ENCODE measurements at regions not wholly inside any gene's neighbourhood (a gene's known extent, or its start where the extent isn't known, plus 50 kb on each side); places are given as distances from the start of the nearest gene placed in this dataset.
"Not testable (repeated sequence)": the region's sequence is repeated elsewhere in the genome, so short reads cannot be mapped to it uniquely, and the experiment has no call there.

GRCh38 chr10:38209332-38209731, 115.2 kb downstream of the ZNF37A start:
- Histone ChIP-seq H3K36me3 (ENCODE audit: control insufficient read depth, insufficient read depth, low read length) (no peaks in the 10 kb centered on the region), H3K4me3 (ENCODE audit: low read depth, low read length) (no peak overlapping the region), H3K27me3 (ENCODE audit: control insufficient read depth, insufficient read depth, low read length) (no peaks in the 10 kb centered on the region)
- POLR2A ChIA-PET = no interaction called here
- CTCF ChIA-PET = interaction anchor here (0.6 kb wide), 1 partner anchor 141 kb away, joined by 3 read pairs; no protein-coding TSS in a partner anchor
- TF ChIP-seq CTCF (IDR thresholded peaks at IDR 0.05; ENCODE audit: insufficient read depth, low read depth, low read length) = no peak
- DNase-seq (ENCODE audit: low read depth) = no peak

- H3K36me3 ChIP-seq (ENCODE audit: control insufficient read depth, insufficient read depth, low read length); DNase-seq (ENCODE audit: low read depth); POLR2A ChIA-PET; H3K27me3 ChIP-seq (ENCODE audit: control insufficient read depth, insufficient read depth, low read length); H3K4me3 ChIP-seq (ENCODE audit: low read depth, low read length): not testable (repeated sequence)
- CTCF ChIA-PET = interaction anchor here (0.6 kb wide), 1 partner anchor 142 kb away, joined by 3 read pairs; no protein-coding TSS in a partner anchor
Measured at GRCh38 chr10:38209748-38210147, 115.6 kb downstream of the ZNF37A start.

- H3K4me3 ChIP-seq (ENCODE audit: low read depth, low read length) = no peak overlapping the region
Measured at GRCh38 chr10:38212460-38212859, 118.3 kb downstream of the ZNF37A start.

GRCh38 chr10:38226385-38226784, 132.2 kb downstream of the ZNF37A start:
- no peaks in the 10 kb centered on the region for H3K27me3 ChIP-seq (ENCODE audit: control insufficient read depth, insufficient read depth, low read length)
- POLR2A ChIA-PET = no interaction called here

More at GRCh38 chr10:38212460-38212859, 118.3 kb downstream of the ZNF37A start:
- Histone ChIP-seq H3K36me3 (ENCODE audit: control insufficient read depth, insufficient read depth, low read length) (no peaks in the 10 kb centered on the region), H3K27me3 (ENCODE audit: control insufficient read depth, insufficient read depth, low read length) (no peaks in the 10 kb centered on the region)
- POLR2A ChIA-PET = no interaction called here
- TF ChIP-seq CTCF (IDR thresholded peaks at IDR 0.05; ENCODE audit: insufficient read depth, low read depth, low read length) = no peak
- DNase-seq (ENCODE audit: low read depth) = no peak
- CTCF ChIA-PET = no interaction called here

GRCh38 chr10:38228394-38228793, 134.3 kb downstream of the ZNF37A start:
- CTCF ChIA-PET = interaction anchor here (0.9 kb wide), 1 partner anchor 15 kb away, joined by 6 read pairs; no protein-coding TSS in a partner anchor
- TF ChIP-seq CTCF (IDR thresholded peaks at IDR 0.05; ENCODE audit: insufficient read depth, low read depth, low read length) = no peak
- POLR2A ChIA-PET = no interaction called here
- no peaks in the 10 kb centered on the region for H3K36me3 ChIP-seq (ENCODE audit: control insufficient read depth, insufficient read depth, low read length)
- DNase-seq (ENCODE audit: low read depth) = no peak
- no peak overlapping the region for H3K4me3 ChIP-seq (ENCODE audit: low read depth, low read length)
- H3K27me3 ChIP-seq (ENCODE audit: control insufficient read depth, insufficient read depth, low read length) = no peaks in the 10 kb centered on the region

More at GRCh38 chr10:38226385-38226784, 132.2 kb downstream of the ZNF37A start:
- Histone ChIP-seq H3K36me3 (ENCODE audit: control insufficient read depth, insufficient read depth, low read length) (no peaks in the 10 kb centered on the region), H3K4me3 (ENCODE audit: low read depth, low read length) (no peak overlapping the region)
- no peak for DNase-seq (ENCODE audit: low read depth)
- CTCF ChIA-PET = no interaction called here
- TF ChIP-seq CTCF (IDR thresholded peaks at IDR 0.05; ENCODE audit: insufficient read depth, low read depth, low read length) = no peak

GRCh38 chr10:38238479-38238878, 144.3 kb downstream of the ZNF37A start:
- POLR2A ChIA-PET; CTCF ChIA-PET; H3K4me3 ChIP-seq (ENCODE audit: low read depth, low read length); H3K36me3 ChIP-seq (ENCODE audit: control insufficient read depth, insufficient read depth, low read length); DNase-seq (ENCODE audit: low read depth); H3K27me3 ChIP-seq (ENCODE audit: control insufficient read depth, insufficient read depth, low read length): not testable (repeated sequence)

GRCh38 chr10:38242061-38242649, 148.0 kb downstream of the ZNF37A start:
- H3K4me3 ChIP-seq (ENCODE audit: low read depth, low read length); H3K27me3 ChIP-seq (ENCODE audit: control insufficient read depth, insufficient read depth, low read length); H3K36me3 ChIP-seq (ENCODE audit: control insufficient read depth, insufficient read depth, low read length); CTCF ChIA-PET; DNase-seq (ENCODE audit: low read depth); POLR2A ChIA-PET: not testable (repeated sequence)

- H3K4me3 ChIP-seq (ENCODE audit: low read depth, low read length); H3K36me3 ChIP-seq (ENCODE audit: control insufficient read depth, insufficient read depth, low read length); H3K27me3 ChIP-seq (ENCODE audit: control insufficient read depth, insufficient read depth, low read length); POLR2A ChIA-PET; CTCF ChIA-PET; DNase-seq (ENCODE audit: low read depth): not testable (repeated sequence)
Measured at GRCh38 chr10:38248113-38248512, 154.0 kb downstream of the ZNF37A start.

- H3K36me3 ChIP-seq (ENCODE audit: control insufficient read depth, insufficient read depth, low read length); POLR2A ChIA-PET; H3K27me3 ChIP-seq (ENCODE audit: control insufficient read depth, insufficient read depth, low read length); H3K4me3 ChIP-seq (ENCODE audit: low read depth, low read length); CTCF ChIA-PET; DNase-seq (ENCODE audit: low read depth): not testable (repeated sequence)
Measured at GRCh38 chr10:38252551-38252950, 158.4 kb downstream of the ZNF37A start.

Data from BJ (cell line).